IPS DF 6.9 (cell line): ENCODE measurements at regions not wholly inside any gene's neighbourhood (a gene's known extent, or its start where the extent isn't known, plus 50 kb on each side); places are given as distances from the start of the nearest gene placed in this dataset.

Experiments
- DNase-seq: peaks from one replicate; pipeline ENCODE4 v3.0.0-alpha.2; 2013; ENCODE audit warnings: low read depth, low spot score
- H3K27ac ChIP-seq: one replicate; pipeline ENCODE4 v1.5.1; 2013; ENCODE audit warnings: low read length, control low read depth
- H3K27me3 ChIP-seq: 2 replicates; pipeline ENCODE4 v1.6.1; 2013; ENCODE audit warnings: mild to moderate bottlenecking, low read length; ENCODE audit not compliant: control insufficient read depth, insufficient read depth
- H3K36me3 ChIP-seq: 2 replicates; pipeline ENCODE4 v1.6.1; 2013; ENCODE audit warnings: low read length; ENCODE audit not compliant: control insufficient read depth, insufficient read depth
- H3K4me1 ChIP-seq: 2 replicates; pipeline ENCODE4 v1.6.1; 2013; ENCODE audit warnings: low read length; ENCODE audit not compliant: control insufficient read depth, insufficient read depth
- H3K4me3 ChIP-seq: 2 replicates; pipeline ENCODE4 v1.5.1; 2013; ENCODE audit warnings: mild to moderate bottlenecking, low read length
- H3K9me3 ChIP-seq: 2 replicates; pipeline ENCODE4 v1.6.1; 2013; ENCODE audit warnings: low read length, inconsistent platforms; ENCODE audit not compliant: control insufficient read depth, insufficient read depth
- WGBS: extraction: QIAGEN DNeasy Blood & Tissue Kit; methylation state at CpG from one replicate; pipeline ENCODE4 v1.1.7; 2013; ENCODE audit warnings: mixed read lengths, missing lambda C conversion rate; ENCODE audit not compliant: insufficient read length, insufficient coverage; 5-methylcytosine and 5-hydroxymethylcytosine counted together

- Histone ChIP-seq H3K4me1 (no peaks in the 10 kb centered on the region), H3K27me3 (no peaks in the 10 kb centered on the region), H3K27ac (no peak overlapping the region), H3K4me3 (no peak overlapping the region), H3K36me3 (no peaks in the 10 kb centered on the region), H3K9me3 (no peaks in the 10 kb centered on the region; the same call in 1 of the 2 replicates)
- DNase-seq, result no peak
- WGBS, result no CpG with 5 or more reads among the region's 2 CpGs
These were observed 637.8 kb upstream of the MEF2C start for GRCh38 chr5:89520771-89521170.

GRCh38 chr5:89513299-89514044, 630.5 kb upstream of the MEF2C start:
- no peak for DNase-seq
- WGBS, result no CpG with 5 or more reads among the region's 3 CpGs
- no peaks in the 10 kb centered on the region for H3K9me3 ChIP-seq
- no peak overlapping the region for H3K4me3 ChIP-seq
- H3K36me3 ChIP-seq, result no peaks in the 10 kb centered on the region
- no peaks in the 10 kb centered on the region for H3K27me3 ChIP-seq
- no peaks in the 10 kb centered on the region for H3K4me1 ChIP-seq
- no peak overlapping the region for H3K27ac ChIP-seq

GRCh38 chr5:89504051-89504450, 621.1 kb upstream of the MEF2C start:
- no peak for DNase-seq
- Histone ChIP-seq H3K27ac (no peak overlapping the region), H3K9me3 (no peaks in the 10 kb centered on the region), H3K4me1 (no peaks in the 10 kb centered on the region), H3K27me3 (no peaks in the 10 kb centered on the region), H3K4me3 (no peak overlapping the region), H3K36me3 (no peaks in the 10 kb centered on the region)
- WGBS, result no CpG with 5 or more reads among the region's 1 CpG

GRCh38 chr5:89499787-89500186, 616.8 kb upstream of the MEF2C start:
- Histone ChIP-seq H3K27me3 (no peaks in the 10 kb centered on the region), H3K9me3 (no peaks in the 10 kb centered on the region), H3K4me3 (no peak overlapping the region), H3K4me1 (no peaks in the 10 kb centered on the region), H3K36me3 (no peaks in the 10 kb centered on the region), H3K27ac (no peak overlapping the region)
- no peak for DNase-seq
- no CpG with 5 or more reads among the region's 3 CpGs for WGBS

- H3K36me3 ChIP-seq, result no peaks in the 10 kb centered on the region
- WGBS, result no CpG with 5 or more reads among the region's 4 CpGs
- H3K27ac ChIP-seq, result no peak overlapping the region
- H3K9me3 ChIP-seq, result no peaks in the 10 kb centered on the region
- no peaks in the 10 kb centered on the region for H3K4me1 ChIP-seq
- no peak for DNase-seq
- H3K4me3 ChIP-seq, result no peak overlapping the region
- H3K27me3 ChIP-seq, result no peaks in the 10 kb centered on the region
These were observed 615.7 kb upstream of the MEF2C start for GRCh38 chr5:89498699-89499098.

GRCh38 chr5:89493414-89493813, 610.4 kb upstream of the MEF2C start:
- no peak overlapping the region for H3K27ac ChIP-seq
- H3K36me3 ChIP-seq, result no peaks in the 10 kb centered on the region
- no peaks in the 10 kb centered on the region for H3K9me3 ChIP-seq
- H3K4me3 ChIP-seq, result no peak overlapping the region
- H3K27me3 ChIP-seq, result no peaks in the 10 kb centered on the region
- no CpG with 5 or more reads among the region's 1 CpG for whole genome bisulfite sequencing
- H3K4me1 ChIP-seq, result no peaks in the 10 kb centered on the region
- DNase-seq, result no peak

GRCh38 chr5:89484962-89485361, 602.0 kb upstream of the MEF2C start:
- no peak for DNase-seq
- H3K36me3 ChIP-seq, result no peaks in the 10 kb centered on the region
- no peaks in the 10 kb centered on the region for H3K9me3 ChIP-seq
- no peak overlapping the region for H3K4me3 ChIP-seq
- no peak overlapping the region for H3K27ac ChIP-seq
- no peaks in the 10 kb centered on the region for H3K27me3 ChIP-seq
- no CpG with 5 or more reads among the region's 1 CpG for WGBS
- no peaks in the 10 kb centered on the region for H3K4me1 ChIP-seq

- no peak for DNase-seq
- Histone ChIP-seq H3K27me3 (no peaks in the 10 kb centered on the region), H3K4me1 (no peaks in the 10 kb centered on the region), H3K36me3 (no peaks in the 10 kb centered on the region), H3K4me3 (no peak overlapping the region), H3K9me3 (no peaks in the 10 kb centered on the region), H3K27ac (no peak overlapping the region)
- WGBS, result no CpG with 5 or more reads among the region's 1 CpG
These were observed 597.5 kb upstream of the MEF2C start for GRCh38 chr5:89480406-89481007.

GRCh38 chr5:89478851-89479250, 595.9 kb upstream of the MEF2C start:
- no peak overlapping the region for H3K27ac ChIP-seq
- no peak for DNase-seq
- no peak overlapping the region for H3K4me3 ChIP-seq
- H3K4me1 ChIP-seq, result no peaks in the 10 kb centered on the region; the same call in 1 of the 2 replicates
- H3K27me3 ChIP-seq, result no peaks in the 10 kb centered on the region
- H3K9me3 ChIP-seq, result no peaks in the 10 kb centered on the region
- H3K36me3 ChIP-seq, result no peaks in the 10 kb centered on the region
- no CpG with 5 or more reads among the region's 1 CpG for WGBS

- H3K27ac ChIP-seq, result no peak overlapping the region
- WGBS, result no CpG with 5 or more reads among the region's 3 CpGs
- no peaks in the 10 kb centered on the region; the same call in 1 of the 2 replicates for H3K4me1 ChIP-seq
- no peak for DNase-seq
- H3K36me3 ChIP-seq, result no peaks in the 10 kb centered on the region
- H3K27me3 ChIP-seq, result no peaks in the 10 kb centered on the region
- H3K4me3 ChIP-seq, result no peak overlapping the region
- H3K9me3 ChIP-seq, result no peaks in the 10 kb centered on the region
These were observed 590.2 kb upstream of the MEF2C start for GRCh38 chr5:89473196-89473595.

GRCh38 chr5:89471541-89471940, 588.6 kb upstream of the MEF2C start:
- no peak overlapping the region for H3K27ac ChIP-seq
- no peaks in the 10 kb centered on the region; the same call in 1 of the 2 replicates for H3K4me1 ChIP-seq
- H3K36me3 ChIP-seq, result no peaks in the 10 kb centered on the region
- no peak for DNase-seq
- H3K9me3 ChIP-seq, result no peaks in the 10 kb centered on the region
- H3K27me3 ChIP-seq, result no peaks in the 10 kb centered on the region
- no peak overlapping the region for H3K4me3 ChIP-seq
- no CpG with 5 or more reads among the region's 1 CpG for WGBS
